ENCODE measurements at regions not wholly inside any gene's neighbourhood (a gene's known extent, or its start where the extent isn't known, plus 50 kb on each side); places are given as distances from the start of the nearest gene placed in this dataset.
A peak's percentile ranks its signal among the peaks of the same experiment; 100 is the strongest.

- Histone ChIP-seq H3K27me3 (ENCODE audit: low read length) (no peaks in the 10 kb centered on the region), H3K4me2 (ENCODE audit: low read depth, low read length, poor library complexity, severe bottlenecking) (no peak overlapping the region), H3K79me2 (ENCODE audit: low read length) (no peaks in the 10 kb centered on the region), H3K27ac (ENCODE audit: low read length) (no peak overlapping the region), H3K9ac (ENCODE audit: low read length) (no peak overlapping the region), H3K36me3 (ENCODE audit: insufficient read depth, low read length) (no peaks in the 10 kb centered on the region), H3K9me2 (replicated peaks; ENCODE audit: insufficient read depth, low read length) (no peaks in the 10 kb centered on the region), H3K9me3 (ENCODE audit: low read length) (no peaks in the 10 kb centered on the region), H2AFZ (ENCODE audit: low read length) (no peak overlapping the region), H3K4me3 (ENCODE audit: low read length) (no peak overlapping the region), H3K4me1 (ENCODE audit: low read length) (no peaks in the 10 kb centered on the region), H4K20me1 (ENCODE audit: insufficient read depth, low read depth, low read length) (no peaks in the 10 kb centered on the region)
- DNase-seq = no peak
These were observed 193.3 kb downstream of the UTRN start for GRCh38 chr6:144478483-144478882.

- Histone ChIP-seq H2AFZ (ENCODE audit: low read length) (no peak overlapping the region), H3K9me2 (replicated peaks; ENCODE audit: insufficient read depth, low read length) (no peaks in the 10 kb centered on the region), H3K4me2 (ENCODE audit: low read depth, low read length, poor library complexity, severe bottlenecking) (no peak overlapping the region), H3K79me2 (ENCODE audit: low read length) (no peaks in the 10 kb centered on the region), H3K27me3 (ENCODE audit: low read length) (no peaks in the 10 kb centered on the region), H3K4me1 (ENCODE audit: low read length) (no peaks in the 10 kb centered on the region), H3K36me3 (ENCODE audit: insufficient read depth, low read length) (no peaks in the 10 kb centered on the region), H3K9me3 (ENCODE audit: low read length) (no peaks in the 10 kb centered on the region), H4K20me1 (ENCODE audit: insufficient read depth, low read depth, low read length) (no peaks in the 10 kb centered on the region), H3K9ac (ENCODE audit: low read length) (no peak overlapping the region), H3K4me3 (ENCODE audit: low read length) (no peak overlapping the region), H3K27ac (ENCODE audit: low read length) (no peak overlapping the region)
- DNase-seq = no peak
These were observed 194.9 kb downstream of the UTRN start for GRCh38 chr6:144479991-144480390.

- H2AFZ ChIP-seq (ENCODE audit: low read length) = no peak overlapping the region
- H4K20me1 ChIP-seq (ENCODE audit: insufficient read depth, low read depth, low read length) = no peaks in the 10 kb centered on the region
- DNase-seq = no peak
- no peak overlapping the region for H3K4me2 ChIP-seq (ENCODE audit: low read depth, low read length, poor library complexity, severe bottlenecking)
- no peaks in the 10 kb centered on the region for H3K27me3 ChIP-seq (ENCODE audit: low read length)
- no peaks in the 10 kb centered on the region for H3K9me2 ChIP-seq (replicated peaks; ENCODE audit: insufficient read depth, low read length)
- no peak overlapping the region for H3K9ac ChIP-seq (ENCODE audit: low read length)
- no peak overlapping the region for H3K4me3 ChIP-seq (ENCODE audit: low read length)
- no peaks in the 10 kb centered on the region for H3K79me2 ChIP-seq (ENCODE audit: low read length)
- H3K36me3 ChIP-seq (ENCODE audit: insufficient read depth, low read length) = no peaks in the 10 kb centered on the region
- no peaks in the 10 kb centered on the region for H3K9me3 ChIP-seq (ENCODE audit: low read length)
- no peaks in the 10 kb centered on the region for H3K4me1 ChIP-seq (ENCODE audit: low read length)
- no peak overlapping the region for H3K27ac ChIP-seq (ENCODE audit: low read length)
These were observed 195.3 kb downstream of the UTRN start for GRCh38 chr6:144480473-144480872.

GRCh38 chr6:144481527-144481926, 196.4 kb downstream of the UTRN start:
- no peak overlapping the region for H3K9ac ChIP-seq (ENCODE audit: low read length)
- DNase-seq = no peak
- no peaks in the 10 kb centered on the region for H3K36me3 ChIP-seq (ENCODE audit: insufficient read depth, low read length)
- H3K27ac ChIP-seq (ENCODE audit: low read length) = no peak overlapping the region
- H3K4me2 ChIP-seq (ENCODE audit: low read depth, low read length, poor library complexity, severe bottlenecking) = no peak overlapping the region
- H3K9me3 ChIP-seq (ENCODE audit: low read length) = no peaks in the 10 kb centered on the region
- no peaks in the 10 kb centered on the region for H3K27me3 ChIP-seq (ENCODE audit: low read length)
- H3K4me3 ChIP-seq (ENCODE audit: low read length) = no peak overlapping the region
- no peaks in the 10 kb centered on the region for H4K20me1 ChIP-seq (ENCODE audit: insufficient read depth, low read depth, low read length)
- no peaks in the 10 kb centered on the region for H3K4me1 ChIP-seq (ENCODE audit: low read length)
- H3K9me2 ChIP-seq (replicated peaks; ENCODE audit: insufficient read depth, low read length) = no peaks in the 10 kb centered on the region
- H2AFZ ChIP-seq (ENCODE audit: low read length) = no peak overlapping the region
- no peaks in the 10 kb centered on the region for H3K79me2 ChIP-seq (ENCODE audit: low read length)

GRCh38 chr6:144482142-144482541, 197.0 kb downstream of the UTRN start:
- no peak overlapping the region for H3K27ac ChIP-seq (ENCODE audit: low read length)
- no peak overlapping the region for H3K9ac ChIP-seq (ENCODE audit: low read length)
- H3K79me2 ChIP-seq (ENCODE audit: low read length) = no peaks in the 10 kb centered on the region
- no peaks in the 10 kb centered on the region for H4K20me1 ChIP-seq (ENCODE audit: insufficient read depth, low read depth, low read length)
- H3K9me2 ChIP-seq (replicated peaks; ENCODE audit: insufficient read depth, low read length) = no peaks in the 10 kb centered on the region
- no peak overlapping the region for H3K4me3 ChIP-seq (ENCODE audit: low read length)
- no peaks in the 10 kb centered on the region for H3K36me3 ChIP-seq (ENCODE audit: insufficient read depth, low read length)
- H3K4me2 ChIP-seq (ENCODE audit: low read depth, low read length, poor library complexity, severe bottlenecking) = no peak overlapping the region
- DNase-seq = peak; percentile 90
- H2AFZ ChIP-seq (ENCODE audit: low read length) = no peak overlapping the region
- no peaks in the 10 kb centered on the region for H3K4me1 ChIP-seq (ENCODE audit: low read length)
- no peaks in the 10 kb centered on the region for H3K9me3 ChIP-seq (ENCODE audit: low read length)
- H3K27me3 ChIP-seq (ENCODE audit: low read length) = no peaks in the 10 kb centered on the region

- Histone ChIP-seq H3K27me3 (ENCODE audit: low read length) (no peaks in the 10 kb centered on the region), H3K9me3 (ENCODE audit: low read length) (no peaks in the 10 kb centered on the region), H3K36me3 (ENCODE audit: insufficient read depth, low read length) (no peaks in the 10 kb centered on the region), H3K4me3 (ENCODE audit: low read length) (no peak overlapping the region), H3K9me2 (replicated peaks; ENCODE audit: insufficient read depth, low read length) (no peaks in the 10 kb centered on the region), H3K4me1 (ENCODE audit: low read length) (no peaks in the 10 kb centered on the region), H3K4me2 (ENCODE audit: low read depth, low read length, poor library complexity, severe bottlenecking) (no peak overlapping the region), H3K9ac (ENCODE audit: low read length) (no peak overlapping the region), H4K20me1 (ENCODE audit: insufficient read depth, low read depth, low read length) (no peaks in the 10 kb centered on the region), H2AFZ (ENCODE audit: low read length) (no peak overlapping the region), H3K79me2 (ENCODE audit: low read length) (no peaks in the 10 kb centered on the region), H3K27ac (ENCODE audit: low read length) (no peak overlapping the region)
- DNase-seq = no peak
These were observed 200.4 kb downstream of the UTRN start for GRCh38 chr6:144485531-144485930.

- H3K79me2 ChIP-seq (ENCODE audit: low read length) = no peaks in the 10 kb centered on the region
- no peaks in the 10 kb centered on the region for H3K36me3 ChIP-seq (ENCODE audit: insufficient read depth, low read length)
- no peaks in the 10 kb centered on the region for H3K27me3 ChIP-seq (ENCODE audit: low read length)
- no peaks in the 10 kb centered on the region for H3K4me1 ChIP-seq (ENCODE audit: low read length)
- no peak overlapping the region for H3K4me2 ChIP-seq (ENCODE audit: low read depth, low read length, poor library complexity, severe bottlenecking)
- no peak for DNase-seq
- H3K9me3 ChIP-seq (ENCODE audit: low read length) = no peaks in the 10 kb centered on the region
- H3K9me2 ChIP-seq (replicated peaks; ENCODE audit: insufficient read depth, low read length) = no peaks in the 10 kb centered on the region
- H4K20me1 ChIP-seq (ENCODE audit: insufficient read depth, low read depth, low read length) = no peaks in the 10 kb centered on the region
- H3K4me3 ChIP-seq (ENCODE audit: low read length) = no peak overlapping the region
- no peak overlapping the region for H2AFZ ChIP-seq (ENCODE audit: low read length)
- H3K27ac ChIP-seq (ENCODE audit: low read length) = no peak overlapping the region
- no peak overlapping the region for H3K9ac ChIP-seq (ENCODE audit: low read length)
These were observed 203.5 kb downstream of the UTRN start for GRCh38 chr6:144488590-144488989.

- H3K79me2 ChIP-seq (ENCODE audit: low read length) = no peaks in the 10 kb centered on the region
- H3K27me3 ChIP-seq (ENCODE audit: low read length) = no peaks in the 10 kb centered on the region
- no peak overlapping the region for H3K27ac ChIP-seq (ENCODE audit: low read length)
- H2AFZ ChIP-seq (ENCODE audit: low read length) = no peak overlapping the region
- H3K4me2 ChIP-seq (ENCODE audit: low read depth, low read length, poor library complexity, severe bottlenecking) = no peak overlapping the region
- H4K20me1 ChIP-seq (ENCODE audit: insufficient read depth, low read depth, low read length) = no peaks in the 10 kb centered on the region
- H3K4me1 ChIP-seq (ENCODE audit: low read length) = no peaks in the 10 kb centered on the region
- no peaks in the 10 kb centered on the region for H3K36me3 ChIP-seq (ENCODE audit: insufficient read depth, low read length)
- DNase-seq = no peak
- H3K4me3 ChIP-seq (ENCODE audit: low read length) = no peak overlapping the region
- no peak overlapping the region for H3K9ac ChIP-seq (ENCODE audit: low read length)
- no peaks in the 10 kb centered on the region for H3K9me3 ChIP-seq (ENCODE audit: low read length)
- H3K9me2 ChIP-seq (replicated peaks; ENCODE audit: insufficient read depth, low read length) = no peaks in the 10 kb centered on the region
These were observed 208.1 kb downstream of the UTRN start for GRCh38 chr6:144493035-144493910.
